ENCODE measurements at regions not wholly inside any gene's neighbourhood (a gene's known extent, or its start where the extent isn't known, plus 50 kb on each side); places are given as distances from the start of the nearest gene placed in this dataset.

- TF ChIP-seq POLR2A (IDR thresholded peaks at IDR 0.05): no peak
- TF ChIP-seq EP300 (IDR thresholded peaks at IDR 0.05): no peak
- TF ChIP-seq, protein P1, sequence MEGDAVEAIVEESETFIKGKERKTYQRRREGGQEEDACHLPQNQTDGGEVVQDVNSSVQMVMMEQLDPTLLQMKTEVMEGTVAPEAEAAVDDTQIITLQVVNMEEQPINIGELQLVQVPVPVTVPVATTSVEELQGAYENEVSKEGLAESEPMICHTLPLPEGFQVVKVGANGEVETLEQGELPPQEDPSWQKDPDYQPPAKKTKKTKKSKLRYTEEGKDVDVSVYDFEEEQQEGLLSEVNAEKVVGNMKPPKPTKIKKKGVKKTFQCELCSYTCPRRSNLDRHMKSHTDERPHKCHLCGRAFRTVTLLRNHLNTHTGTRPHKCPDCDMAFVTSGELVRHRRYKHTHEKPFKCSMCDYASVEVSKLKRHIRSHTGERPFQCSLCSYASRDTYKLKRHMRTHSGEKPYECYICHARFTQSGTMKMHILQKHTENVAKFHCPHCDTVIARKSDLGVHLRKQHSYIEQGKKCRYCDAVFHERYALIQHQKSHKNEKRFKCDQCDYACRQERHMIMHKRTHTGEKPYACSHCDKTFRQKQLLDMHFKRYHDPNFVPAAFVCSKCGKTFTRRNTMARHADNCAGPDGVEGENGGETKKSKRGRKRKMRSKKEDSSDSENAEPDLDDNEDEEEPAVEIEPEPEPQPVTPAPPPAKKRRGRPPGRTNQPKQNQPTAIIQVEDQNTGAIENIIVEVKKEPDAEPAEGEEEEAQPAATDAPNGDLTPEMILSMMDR (IDR thresholded peaks at IDR 0.05): no peak
- no peak for TF ChIP-seq POLR2AphosphoS5 (IDR thresholded peaks at IDR 0.05)
- no peak overlapping the region for H3K4me3 ChIP-seq
- H3K36me3 ChIP-seq: no peaks in the 10 kb centered on the region
- no peaks in the 10 kb centered on the region for H3K9me3 ChIP-seq
- WGBS, 2 donors (ENCODE audit: low coverage in 1 of 2): 67 to 78% methylated on average over 1 of the region's 1 CpG
- H3K27ac ChIP-seq: no peak overlapping the region
- H3K27me3 ChIP-seq: no peaks in the 10 kb centered on the region
- ATAC-seq: no peak
- H3K4me1 ChIP-seq: no peaks in the 10 kb centered on the region
Observed at GRCh38 chr4:98210281-98210680, 50.9 kb upstream of the RAP1GDS1 start.

GRCh38 chr4:98209111-98209510 is 52.1 kb upstream of the RAP1GDS1 start:
- no peak for ATAC-seq
- TF ChIP-seq EP300 (IDR thresholded peaks at IDR 0.05) (no peak), POLR2A (IDR thresholded peaks at IDR 0.05) (no peak), POLR2AphosphoS5 (IDR thresholded peaks at IDR 0.05) (no peak)
- TF ChIP-seq, protein P1 (IDR thresholded peaks at IDR 0.05): no peak
- Histone ChIP-seq H3K36me3 (no peaks in the 10 kb centered on the region), H3K27me3 (no peaks in the 10 kb centered on the region), H3K4me1 (no peaks in the 10 kb centered on the region), H3K27ac (no peak overlapping the region), H3K9me3 (no peaks in the 10 kb centered on the region), H3K4me3 (no peak overlapping the region)
- WGBS, 2 donors (ENCODE audit: low coverage in 1 of 2): 40% methylated on average over 1 of the region's 1 CpG; no CpG with 5 or more reads in 1 of the 2 donors

DNA sequence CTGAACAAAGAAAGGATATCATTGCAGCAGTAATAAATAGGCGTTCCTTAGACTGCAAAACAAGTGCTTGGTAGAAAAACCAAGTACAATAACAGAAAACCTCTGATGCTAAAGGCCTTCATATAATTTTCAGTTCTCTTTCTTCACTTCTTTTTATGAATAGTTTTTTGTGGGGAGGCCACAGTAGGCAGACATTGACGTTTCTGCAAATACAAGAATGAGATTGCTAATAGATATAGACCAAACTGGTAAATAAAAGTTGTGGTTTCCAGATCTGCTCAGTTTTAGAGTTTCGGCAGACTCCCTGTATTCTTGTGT is 57.0 kb upstream of the RAP1GDS1 start:
- Histone ChIP-seq H3K27ac (no peak overlapping the region), H3K4me1 (no peaks in the 10 kb centered on the region), H3K9me3 (peaks cover 0 to 13% (median 0%) of the 10 kb centered on the region in 3 donors), H3K36me3 (no peaks in the 10 kb centered on the region), H3K27me3 (no peaks in the 10 kb centered on the region), H3K4me3 (no peak overlapping the region)
- TF ChIP-seq POLR2AphosphoS5 (IDR thresholded peaks at IDR 0.05) (no peak), POLR2A (IDR thresholded peaks at IDR 0.05) (no peak), EP300 (IDR thresholded peaks at IDR 0.05) (no peak)
- TF ChIP-seq, protein P1 (IDR thresholded peaks at IDR 0.05): no peak
- ATAC-seq: no peak
- WGBS, 2 donors (ENCODE audit: low coverage in 1 of 2): 80 to 90% methylated on average over 2 to 3 of the region's 3 CpGs

DNA sequence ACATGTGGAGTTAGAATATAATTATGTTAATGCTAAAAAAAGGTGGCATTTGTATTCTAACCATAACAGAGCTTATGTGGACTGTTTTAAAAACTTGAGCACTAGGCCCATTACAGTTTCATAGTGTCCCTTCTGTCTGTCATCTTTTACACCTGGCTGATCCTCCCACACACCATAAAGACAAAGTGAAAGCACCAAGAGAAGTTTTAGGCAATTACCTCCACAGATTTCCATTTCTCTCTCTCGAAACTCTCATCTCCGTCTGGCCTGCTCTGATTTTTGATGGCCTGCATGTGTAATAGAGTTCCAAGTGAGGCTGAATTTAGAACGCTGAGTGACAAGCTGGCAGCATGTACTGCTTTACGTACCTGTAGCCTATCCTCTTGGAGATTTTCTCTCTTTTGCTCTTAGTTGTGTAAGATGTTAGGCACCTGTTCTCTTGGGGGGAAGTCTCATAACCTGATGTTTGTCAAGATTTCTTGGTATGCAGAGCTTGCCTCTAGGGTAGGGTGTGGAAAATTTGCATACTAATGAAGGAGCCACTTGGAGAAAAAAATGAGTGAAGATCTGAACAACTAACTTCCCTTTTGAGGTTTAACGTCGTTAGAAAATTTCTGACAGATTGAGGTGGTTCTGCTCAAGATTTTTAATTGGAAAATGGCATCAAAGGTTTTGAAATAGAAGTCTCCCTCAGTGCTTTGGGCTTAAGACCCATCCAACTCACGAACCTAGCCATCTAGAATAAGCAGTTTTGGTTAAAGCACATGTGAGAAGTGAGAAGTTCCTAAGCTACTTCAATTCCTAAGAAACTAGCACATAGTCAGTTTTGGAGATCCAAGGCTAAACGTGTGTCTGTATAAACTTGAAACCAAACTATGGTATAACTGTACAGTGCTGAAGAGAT is 57.6 kb upstream of the RAP1GDS1 start:
- no peak overlapping the region for H3K27ac ChIP-seq
- H3K4me1 ChIP-seq: no peaks in the 10 kb centered on the region
- no peaks in the 10 kb centered on the region for H3K36me3 ChIP-seq
- ATAC-seq: no peak
- WGBS, 2 donors (ENCODE audit: low coverage in 1 of 2): 68 to 81% methylated on average over 5 to 8 of the region's 8 CpGs
- H3K9me3 ChIP-seq: peaks cover 0 to 13% (median 0%) of the 10 kb centered on the region in 3 donors
- H3K27me3 ChIP-seq: no peaks in the 10 kb centered on the region
- TF ChIP-seq, protein P1 (IDR thresholded peaks at IDR 0.05): no peak
- TF ChIP-seq POLR2A (IDR thresholded peaks at IDR 0.05): no peak
- no peak for TF ChIP-seq POLR2AphosphoS5 (IDR thresholded peaks at IDR 0.05)
- TF ChIP-seq EP300 (IDR thresholded peaks at IDR 0.05): no peak
- H3K4me3 ChIP-seq: no peak overlapping the region

DNA sequence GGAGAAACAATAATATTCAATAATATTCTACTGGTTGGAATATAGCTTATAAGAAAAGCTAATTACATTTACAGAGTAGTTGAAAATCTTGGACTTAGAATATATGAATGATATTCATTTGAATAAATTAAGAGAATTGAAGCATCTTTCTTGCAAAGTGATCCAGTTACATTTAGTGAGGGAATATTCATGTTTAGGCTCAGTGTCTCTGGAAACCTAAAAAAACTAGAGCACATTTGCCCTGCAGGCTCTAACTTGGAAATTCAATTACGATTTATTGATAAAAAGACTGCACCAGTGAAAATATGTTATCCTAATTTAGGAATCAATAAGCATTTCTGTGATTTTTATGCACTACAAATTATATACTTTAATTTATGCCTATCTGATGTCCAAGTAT is 58.3 kb upstream of the RAP1GDS1 start:
- TF ChIP-seq EP300 (IDR thresholded peaks at IDR 0.05) (no peak), POLR2A (IDR thresholded peaks at IDR 0.05) (no peak), POLR2AphosphoS5 (IDR thresholded peaks at IDR 0.05) (no peak)
- TF ChIP-seq, protein P1 (IDR thresholded peaks at IDR 0.05): no peak
- Histone ChIP-seq H3K27ac (no peak overlapping the region), H3K27me3 (no peaks in the 10 kb centered on the region), H3K4me3 (no peak overlapping the region), H3K9me3 (peaks cover 0 to 15% (median 0%) of the 10 kb centered on the region in 3 donors), H3K4me1 (no peaks in the 10 kb centered on the region), H3K36me3 (no peaks in the 10 kb centered on the region)
- 92 to 100% methylated on average over 1 of the region's 1 CpG for WGBS, 2 donors (ENCODE audit: low coverage in 1 of 2)
- no peak for ATAC-seq
